ENCODE measurements at regions not wholly inside any gene's neighbourhood (a gene's known extent, or its start where the extent isn't known, plus 50 kb on each side); places are given as distances from the start of the nearest gene placed in this dataset.
"Not testable (repeated sequence)": the region's sequence is repeated elsewhere in the genome, so short reads cannot be mapped to it uniquely, and the experiment has no call there.

GRCh38 chr4:179278647-179279046 is 1836.4 kb upstream of the AGA start:
- no peak for DNase-seq (ENCODE audit: low read depth)

DNA sequence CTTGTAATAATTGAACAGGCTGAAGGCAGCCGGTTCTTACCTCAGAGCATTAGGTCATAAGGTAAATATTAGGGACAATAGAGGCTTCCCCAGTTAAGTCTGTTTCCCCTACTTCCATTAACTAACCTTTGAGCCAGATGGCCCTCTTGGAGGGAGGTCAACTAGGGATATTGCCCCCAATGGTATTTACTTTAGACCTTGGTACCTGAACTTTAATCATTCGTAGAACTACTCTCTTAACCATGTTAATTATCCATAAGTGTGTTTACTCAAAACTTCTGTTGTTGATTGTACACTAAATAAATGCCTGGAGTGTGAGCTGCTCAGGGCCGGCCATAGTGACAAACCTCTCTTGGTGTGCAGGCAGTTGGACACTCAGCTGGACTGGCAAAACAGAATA is 1843.5 kb upstream of the AGA start:
- DNase-seq (ENCODE audit: low read depth) = no peak

GRCh38 chr4:179291657-179292056 is 1849.4 kb upstream of the AGA start:
- no peak for DNase-seq (ENCODE audit: low read depth)

GRCh38 chr4:179292468-179292867 is 1850.2 kb upstream of the AGA start:
- DNase-seq (ENCODE audit: low read depth) = no peak

GRCh38 chr4:179307297-179308136 is 1865.3 kb upstream of the AGA start:
- DNase-seq (ENCODE audit: low read depth) = no peak

DNA sequence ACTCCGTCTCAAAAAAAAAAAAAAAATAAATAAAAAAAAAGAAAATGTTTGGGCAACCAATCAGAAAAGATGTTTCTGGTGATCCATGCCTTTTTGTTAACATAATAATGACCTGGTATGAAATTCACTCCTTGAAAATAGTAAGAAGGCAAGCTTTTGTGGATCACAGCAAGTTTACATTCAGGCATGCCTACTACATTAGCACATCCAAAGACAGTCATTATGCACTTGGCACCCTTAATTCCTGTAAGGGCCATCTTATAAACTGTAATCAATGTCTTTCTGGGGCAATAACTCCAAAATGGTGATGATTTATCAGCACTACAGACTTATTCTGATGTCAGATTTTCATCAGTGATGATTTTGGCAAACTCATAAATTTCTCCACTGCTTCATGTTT is 1871.6 kb upstream of the AGA start:
- DNase-seq (ENCODE audit: low read depth) = no peak

DNA sequence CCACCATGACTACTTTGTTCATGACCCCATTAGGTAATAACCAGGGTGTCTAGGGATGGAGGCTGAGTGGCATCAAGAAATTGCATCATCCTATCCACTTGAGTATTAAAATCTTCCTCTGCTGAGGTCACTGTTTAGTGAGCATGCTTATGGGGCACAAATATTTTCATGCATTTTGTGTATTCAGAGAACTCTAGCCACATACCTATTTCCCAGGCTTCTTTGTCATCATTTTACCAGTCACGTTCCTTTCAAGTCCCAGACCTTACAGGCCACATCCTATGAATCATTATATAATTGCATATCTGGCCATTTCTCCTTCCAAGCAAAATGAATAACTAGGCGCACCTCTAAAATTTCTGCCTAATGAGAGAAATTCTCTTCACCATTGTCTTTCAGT is 1882.9 kb upstream of the AGA start:
- no peak for DNase-seq (ENCODE audit: low read depth)

DNA sequence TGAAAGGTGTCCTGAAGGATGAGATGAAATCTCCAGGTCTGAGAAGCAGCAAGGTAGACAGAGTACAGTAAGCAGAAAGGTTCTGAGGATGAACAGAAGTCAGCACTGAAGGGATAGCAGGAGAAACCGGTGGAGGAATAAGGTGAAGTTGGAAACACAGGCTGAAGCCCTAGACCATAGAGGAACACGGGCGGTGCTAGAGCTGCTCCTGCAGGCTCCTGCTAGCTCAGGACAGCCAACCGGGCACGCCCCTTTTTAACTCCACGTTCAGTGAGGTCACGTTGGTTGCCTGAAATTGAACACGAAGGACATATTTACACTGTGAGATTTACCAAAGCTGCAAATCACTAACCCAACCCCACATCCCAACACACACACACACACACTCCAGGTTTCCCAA is 1886.4 kb upstream of the AGA start:
- DNase-seq (ENCODE audit: low read depth) = no peak

GRCh38 chr4:179331362-179331761 is 1889.1 kb upstream of the AGA start:
- no peak for DNase-seq (ENCODE audit: low read depth)

- no peak for DNase-seq (ENCODE audit: low read depth)
These were observed 1902.6 kb upstream of the AGA start for GRCh38 chr4:179344861-179345260.

GRCh38 chr4:179352221-179352620 is 1910.0 kb upstream of the AGA start:
- DNase-seq (ENCODE audit: low read depth) = no peak

GRCh38 chr4:179353786-179354185 is 1911.5 kb upstream of the AGA start:
- no peak for DNase-seq (ENCODE audit: low read depth)

GRCh38 chr4:179361978-179362486 is 1919.8 kb upstream of the AGA start:
- no peak for DNase-seq (ENCODE audit: low read depth)

GRCh38 chr4:179365932-179366331 is 1923.7 kb upstream of the AGA start:
- not testable (repeated sequence) for DNase-seq (ENCODE audit: low read depth)

- DNase-seq (ENCODE audit: low read depth) = peak; percentile 1
These were observed 1930.0 kb upstream of the AGA start for GRCh38 chr4:179372242-179372641.

GRCh38 chr4:179372746-179373145 is 1930.5 kb upstream of the AGA start:
- no peak for DNase-seq (ENCODE audit: low read depth)

DNA sequence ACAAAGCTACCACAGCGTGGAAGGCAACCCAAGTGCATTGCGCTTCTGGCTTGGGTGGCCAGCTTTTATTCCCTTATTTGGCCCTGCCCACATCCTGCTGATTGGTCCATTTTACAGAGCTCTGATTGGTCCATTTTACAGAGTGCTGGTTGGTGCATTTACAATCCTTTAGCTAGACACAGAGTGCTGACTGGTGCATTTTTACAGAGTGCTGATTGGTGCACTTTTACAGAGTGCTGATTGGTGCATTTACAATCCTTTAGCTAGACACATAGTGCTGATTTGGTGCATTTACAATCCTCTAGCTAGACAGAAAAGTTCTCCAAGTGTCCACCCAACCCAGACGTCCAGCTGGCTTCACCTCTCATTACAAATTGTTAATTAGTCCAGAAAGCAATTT is 1936.6 kb upstream of the AGA start:
- DNase-seq (ENCODE audit: low read depth) = not testable (repeated sequence)

GRCh38 chr4:179392787-179393186 is 1950.5 kb upstream of the AGA start:
- DNase-seq (ENCODE audit: low read depth) = no peak

- DNase-seq (ENCODE audit: low read depth) = no peak
These were observed 1956.2 kb upstream of the AGA start for GRCh38 chr4:179398414-179398813.

DNA sequence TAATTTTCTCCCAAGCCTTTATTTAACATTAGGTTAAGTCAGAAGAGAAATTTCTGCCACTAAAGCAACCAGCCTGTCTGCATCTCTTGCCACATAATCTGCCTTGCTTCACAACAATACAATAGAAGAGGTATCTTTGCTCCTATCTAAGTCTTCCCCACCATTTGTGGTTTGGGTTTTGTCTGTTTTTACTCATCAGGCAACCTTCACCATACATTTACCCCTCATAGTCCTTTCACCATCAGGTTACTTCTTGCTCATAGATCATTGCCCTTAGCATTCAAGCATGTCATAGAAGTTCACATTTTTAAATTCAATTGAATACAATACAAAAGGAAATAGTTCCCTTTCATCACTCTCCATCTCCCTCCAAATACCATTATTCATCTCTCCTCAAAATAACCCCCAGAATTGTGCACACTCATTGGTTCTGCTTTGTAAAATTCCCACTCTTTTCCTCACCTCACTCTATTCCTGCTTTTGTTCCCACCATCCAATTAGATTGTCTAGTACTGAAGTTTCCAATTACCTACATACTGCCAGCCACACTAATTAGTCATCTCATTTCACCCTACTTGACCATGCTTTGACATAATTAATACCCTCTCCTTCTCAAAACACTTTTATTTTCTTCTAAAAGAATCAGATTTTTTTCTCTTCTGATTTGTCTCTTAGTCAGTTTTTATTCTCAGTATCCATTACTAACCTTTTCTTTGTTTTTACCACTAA is 1957.0 kb upstream of the AGA start:
- DNase-seq (ENCODE audit: low read depth) = no peak

DNA sequence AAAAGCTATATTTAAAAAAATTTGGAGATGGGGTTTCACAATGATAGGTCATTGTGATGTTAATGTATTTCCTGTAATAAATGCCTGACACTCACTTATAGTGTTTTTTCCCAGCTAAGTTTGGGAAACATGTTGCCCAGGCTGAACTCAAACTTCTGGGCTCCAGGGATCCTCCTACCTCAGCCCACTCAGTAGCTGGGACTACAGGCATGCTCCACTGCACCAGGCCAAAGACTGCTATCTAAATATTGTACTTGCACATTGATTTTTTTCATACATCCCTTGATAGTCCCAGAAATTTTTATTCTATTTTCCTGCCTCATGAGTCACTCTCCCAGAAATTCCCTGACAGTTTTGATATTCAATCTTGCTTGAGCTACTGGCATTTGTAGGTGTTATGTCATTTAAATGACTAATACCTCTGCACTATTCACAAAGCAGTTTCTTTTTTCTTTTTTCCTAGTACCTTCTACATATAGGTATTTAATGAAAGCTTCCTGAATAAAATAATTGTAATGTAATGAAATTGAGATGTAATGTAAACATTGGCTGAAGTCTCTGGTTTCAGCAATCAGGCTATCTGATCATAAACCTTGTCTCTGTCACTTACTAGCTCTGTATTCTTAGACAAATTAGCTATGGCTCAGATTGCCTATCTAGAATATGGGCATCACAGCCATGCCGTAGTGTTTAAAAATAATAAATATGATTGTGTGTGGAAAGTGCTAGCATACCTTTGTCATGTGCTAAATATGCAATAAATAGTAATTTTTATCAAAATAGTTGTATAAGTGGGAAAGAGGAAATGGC is 1973.0 kb upstream of the AGA start:
- peak; percentile 11 for DNase-seq (ENCODE audit: low read depth)

DNA sequence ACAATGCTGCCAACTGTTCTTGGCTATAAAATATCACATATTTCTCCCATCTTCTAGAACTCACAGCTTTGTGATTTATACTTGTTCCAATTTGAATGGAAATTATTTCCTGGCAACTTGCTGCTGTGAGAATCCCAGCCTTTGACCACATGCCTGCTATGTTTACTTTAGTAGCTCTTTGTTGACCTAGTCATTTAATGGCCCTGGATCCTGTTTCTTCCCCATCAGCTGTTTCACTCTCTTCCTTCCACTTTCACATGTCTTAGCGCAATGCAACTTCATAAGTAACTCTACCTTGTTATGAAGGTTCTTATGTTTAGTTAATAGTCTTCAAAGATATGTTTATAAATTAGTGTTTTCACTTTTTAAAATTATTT is 1973.6 kb upstream of the AGA start:
- peak; percentile 1 for DNase-seq (ENCODE audit: low read depth)

Measured in HS-27A (cell line).